ENCODE measurements at regions not wholly inside any gene's neighbourhood (a gene's known extent, or its start where the extent isn't known, plus 50 kb on each side); places are given as distances from the start of the nearest gene placed in this dataset.

- TF ChIP-seq REST (IDR thresholded peaks at IDR 0.05; ENCODE audit: unreplicated experiment): no peak
Observed at GRCh38 chr3:152915695-152916094, 80.8 kb downstream of the P2RY1 start (continued).

- no peaks in the 10 kb centered on the region for H3K36me3 Mint-ChIP-seq (ENCODE audit: low read depth)
- H3K4me1 ChIP-seq (ENCODE audit: insufficient read depth): no peaks in the 10 kb centered on the region
- no peak overlapping the region for H3K27ac Mint-ChIP-seq
- no peaks in the 10 kb centered on the region for H3K9me2 ChIP-seq (ENCODE audit: insufficient read depth)
- H3K4me2 ChIP-seq: no peak overlapping the region
- H3K27ac ChIP-seq (ENCODE audit: low read depth): no peak overlapping the region
- no peak overlapping the region for H3K4me3 Mint-ChIP-seq
- no peaks in the 10 kb centered on the region for H3K79me2 ChIP-seq (replicated peaks; ENCODE audit: insufficient read depth)
- H3K9me3 Mint-ChIP-seq: no peaks in the 10 kb centered on the region
- H3K27me3 Mint-ChIP-seq (ENCODE audit: insufficient read depth, low read depth, poor library complexity): no peaks in the 10 kb centered on the region
- no peaks in the 10 kb centered on the region for H3K4me1 Mint-ChIP-seq
- H3K36me3 ChIP-seq (ENCODE audit: insufficient read depth): no peaks in the 10 kb centered on the region
- no peak overlapping the region for H2AFZ ChIP-seq
- ATAC-seq (no peak), DNase-seq (ENCODE audit: low spot score) (no peak)
- no peak overlapping the region for H3K4me3 ChIP-seq
- H3K27me3 ChIP-seq (ENCODE audit: insufficient read depth): no peaks in the 10 kb centered on the region
- H4K20me1 ChIP-seq (replicated peaks; ENCODE audit: insufficient read depth): no peaks in the 10 kb centered on the region
- H3F3A ChIP-seq (replicated peaks; ENCODE audit: low read depth): no peaks in the 10 kb centered on the region
- TF ChIP-seq NANOG (IDR thresholded peaks at IDR 0.05; ENCODE audit: borderline replicate concordance): no peak
- no peak for TF ChIP-seq ETS1 (IDR thresholded peaks at IDR 0.05)
- no peak for TF ChIP-seq EZH2 (IDR thresholded peaks at IDR 0.05; ENCODE audit: low read depth, unreplicated experiment)
- no peak for TF ChIP-seq ZNF114 (CRISPR knock-in tag; IDR thresholded peaks at IDR 0.05)
- TF ChIP-seq ZNF462 (CRISPR knock-in tag; IDR thresholded peaks at IDR 0.05): no peak
- TF ChIP-seq STAT1 (IDR thresholded peaks at IDR 0.05; ENCODE audit: unreplicated experiment): no peak
- TF ChIP-seq EZH2phosphoT487 (IDR thresholded peaks at IDR 0.05; ENCODE audit: unreplicated experiment): no peak
- TF ChIP-seq REST (IDR thresholded peaks at IDR 0.05; ENCODE audit: unreplicated experiment): no peak
- TF ChIP-seq ZNF331 (CRISPR knock-in tag; IDR thresholded peaks at IDR 0.05; ENCODE audit: low read depth): no peak
- no peak for TF ChIP-seq CREB1 (CRISPR knock-in tag; IDR thresholded peaks at IDR 0.05; ENCODE audit: low read depth)
Observed at GRCh38 chr3:152916753-152917279, 81.9 kb downstream of the P2RY1 start.

Measured in GM23338 (cell line).